Endothelial cell of umbilical vein (primary cell): ENCODE measurements at regions not wholly inside any gene's neighbourhood (a gene's known extent, or its start where the extent isn't known, plus 50 kb on each side); places are given as distances from the start of the nearest gene placed in this dataset.
A peak's percentile ranks its signal among the peaks of the same experiment; 100 is the strongest.
"Not testable (repeated sequence)": the region's sequence is repeated elsewhere in the genome, so short reads cannot be mapped to it uniquely, and the experiment has no call there.

ENCODE experiments used
- BruUV-seq: library from RNA; stranded (reverse); fragments of 400-500 nt; replicated peaks from 2 replicates; lab custom pipeline; 2021; lab: Mats Ljungman, UMichigan
- CTCF ChIA-PET: fragments of 300-600, 350-600 bp; sonication (Branson Sonifier 250); formaldehyde crosslinking; loops from one replicate; lab custom pipeline; 2021; ENCODE audit warnings: antibody characterized with exemption, inconsistent platforms; lab: Charles Lee
- POLR2A ChIA-PET: fragments of 300-600, 350-600 bp; sonication (Branson Sonifier 250); formaldehyde crosslinking; loops from one replicate; lab custom pipeline; 2021; ENCODE audit warnings: antibody characterized with exemption, inconsistent platforms; lab: Charles Lee
- DNase-seq: peaks from one replicate; pipeline ENCODE4 v3.0.0-alpha.2; 2011; ENCODE audit warnings: low read depth, low spot score
- FAIRE-seq: peaks from 2 replicates; lab custom pipeline; 2011; peaks lifted over from hg19 to GRCh38; lab: Jason Lieb, UNC
- H2AFZ ChIP-seq: 2 replicates; pipeline ENCODE4 v1.6.0; 2012; ENCODE audit warnings: low read depth, low read length, control low read depth, inconsistent platforms
- H3K27ac ChIP-seq: 2 replicates; pipeline ENCODE4 v1.5.1; 2011; ENCODE audit warnings: low read depth, mild to moderate bottlenecking, control low read depth, low read length, moderate library complexity; ENCODE audit not compliant: insufficient read depth
- H3K27me3 ChIP-seq, 2 experiments: 2 replicates each; pipeline versions ENCODE4 v1.6.0 to v1.6.1; 2011; ENCODE audit warnings: low read length in 2 of 2, mixed read lengths in 1 of 2; ENCODE audit not compliant: control insufficient read depth in 2 of 2, insufficient read depth in 2 of 2
- H3K36me3 ChIP-seq, 2 experiments: 2 replicates in 1 of 2; 3 replicates in 1 of 2; pipeline ENCODE4 v1.5.1; 2011; ENCODE audit warnings: low read length in 2 of 2, mild to moderate bottlenecking in 1 of 2, moderate library complexity in 1 of 2; ENCODE audit not compliant: control insufficient read depth in 2 of 2, insufficient read depth in 2 of 2; ENCODE audit errors: extremely low read depth in 1 of 2
- H3K4me1 ChIP-seq: 3 replicates; pipeline ENCODE4 v1.5.1; 2011; ENCODE audit warnings: mild to moderate bottlenecking, low read length; ENCODE audit not compliant: control insufficient read depth, insufficient read depth; ENCODE audit errors: extremely low read depth
- H3K4me2 ChIP-seq: 2 replicates; pipeline ENCODE4 v1.6.1; 2011; ENCODE audit warnings: low read length, control low read depth, mixed read lengths; ENCODE audit not compliant: insufficient read depth
- H3K4me3 ChIP-seq, 3 experiments: fragments of 200-600 bp in 1 of 3; sonication (generic), shearing (Covaris generic) in 1 of 3; replicated peaks in 1 of 3; 2 replicates each; pipeline ENCODE4 v1.5.1; 2011 to 2016; ENCODE audit warnings: control low read depth in 3 of 3, low read length in 3 of 3, mild to moderate bottlenecking in 2 of 3, inconsistent platforms in 1 of 3, low read depth in 1 of 3, moderate library complexity in 1 of 3; ENCODE audit not compliant: insufficient read depth in 1 of 3
- H3K79me2 ChIP-seq: 2 replicates; pipeline ENCODE4 v1.6.0; 2012; ENCODE audit warnings: low read length, inconsistent platforms; ENCODE audit not compliant: control insufficient read depth, insufficient read depth
- H3K9ac ChIP-seq: replicated peaks from 2 replicates; pipeline ENCODE3; 2011; ENCODE audit warnings: low read length, control low read depth; ENCODE audit not compliant: insufficient read depth; ENCODE audit errors: extremely low read depth
- H3K9me1 ChIP-seq: replicated peaks from 3 replicates; pipeline ENCODE4 v1.6.0; 2011; ENCODE audit warnings: mild to moderate bottlenecking, low read length; ENCODE audit not compliant: control insufficient read depth, insufficient read depth; ENCODE audit errors: extremely low read depth
- H3K9me3 ChIP-seq: replicated peaks from 2 replicates; pipeline ENCODE4 v1.5.1; 2012; ENCODE audit warnings: low read length, inconsistent platforms; ENCODE audit not compliant: control insufficient read depth, insufficient read depth
- H4K20me1 ChIP-seq: replicated peaks from 2 replicates; pipeline ENCODE3; 2011; ENCODE audit warnings: mild to moderate bottlenecking, low read length; ENCODE audit not compliant: control insufficient read depth, insufficient read depth; ENCODE audit errors: extremely low read depth
- CTCF ChIP-seq, 2 donors: IDR thresholded peaks; 1 replicate in 1 of 2; 2 replicates in 1 of 2; pipeline ENCODE4 v1.5.1; 2011; ENCODE audit warnings: low read length in 2 of 2, mild to moderate bottlenecking in 2 of 2, moderate library complexity in 2 of 2, control low read depth in 1 of 2, inconsistent platforms in 1 of 2, low read depth in 1 of 2; ENCODE audit not compliant: insufficient read depth in 1 of 2; ENCODE audit errors: extremely low read depth in 1 of 2
- EZH2 ChIP-seq: IDR thresholded peaks from 2 replicates; pipeline ENCODE4 v1.6.1; 2012; ENCODE audit warnings: borderline replicate concordance, low read depth, mild to moderate bottlenecking, moderate library complexity, low read length, inconsistent platforms; ENCODE audit not compliant: severe bottlenecking
- dilution Hi-C: fragments of 300-500 bp; cut with MboI; formaldehyde crosslinking; loops from one replicate; pipeline ENCODE4 v1.15.0; 2019; ENCODE audit warnings: low sequenced_read_pairs; ENCODE audit not compliant: extremely low pct_ligation_motif_present
- intact Hi-C: fragments of 100-400 bp; cut with micrococcal nuclease; formaldehyde crosslinking; loops from one replicate; pipeline ENCODE4 v1.10.0; 2022

DNA sequence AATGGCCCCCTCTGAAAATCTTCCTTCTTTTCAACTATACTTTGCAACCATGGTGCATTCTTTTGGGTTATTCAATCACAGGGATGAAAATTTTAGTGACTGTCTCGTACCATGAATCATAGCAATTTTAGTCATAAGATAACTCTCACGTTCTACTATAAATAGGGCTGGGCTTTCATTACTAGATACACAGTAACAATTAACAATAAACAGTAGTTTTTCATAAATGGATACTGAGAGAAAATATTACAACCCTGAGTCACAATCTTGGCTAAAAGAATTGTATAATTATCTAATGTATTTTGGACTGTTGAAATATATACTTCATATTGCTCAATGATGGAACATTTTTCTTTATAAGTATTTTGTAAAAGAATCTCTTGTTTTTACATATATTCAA, 96.1 kb downstream of the TEX35 start:
- ChIA-PET CTCF (no interaction called here), POLR2A (no interaction called here)
- Histone ChIP-seq H2AFZ (no peak overlapping the region), H3K4me2 (no peak overlapping the region), H3K4me3 (no peak overlapping the region), H3K27me3 (no peaks in the 10 kb centered on the region), H4K20me1 (no peaks in the 10 kb centered on the region), H3K79me2 (no peaks in the 10 kb centered on the region), H3K9me3 (no peaks in the 10 kb centered on the region), H3K36me3 (no peaks in the 10 kb centered on the region), H3K9ac (no peak overlapping the region), H3K27ac (no peak overlapping the region), H3K9me1 (no peaks in the 10 kb centered on the region), H3K4me1 (peaks cover 9% of the 10 kb centered on the region)
- dilution Hi-C loops: no loop called here
- FAIRE-seq (no peak), DNase-seq (peak; percentile 15)
- intact Hi-C loops: no loop called here
- no TSS peak for BruUV-seq
- no peak for TF ChIP-seq CTCF (IDR thresholded peaks at IDR 0.05; ENCODE audit: extremely low read depth in 1 of 2, insufficient read depth in 1 of 2, low read depth in 1 of 2, low read length in 2 of 2)
- TF ChIP-seq EZH2: no peak

GRCh38 chr1:178610690-178611410, 97.9 kb downstream of the TEX35 start:
- CTCF ChIA-PET: interaction anchor here (1.1 to 2.0 kb wide), 3 partner anchors 54 to 143 kb away, joined by 3 to 12 read pairs (median 5); no protein-coding TSS in a partner anchor
- DNase-seq, H3K4me2 ChIP-seq, H3K79me2 ChIP-seq, H2AFZ ChIP-seq, H3K27me3 ChIP-seq, POLR2A ChIA-PET, H3K9me1 ChIP-seq, dilution Hi-C loops, H4K20me1 ChIP-seq, H3K27ac ChIP-seq, H3K36me3 ChIP-seq, BruUV-seq, H3K9me3 ChIP-seq, H3K9ac ChIP-seq, FAIRE-seq, H3K4me3 ChIP-seq: not testable (repeated sequence)
- intact Hi-C loops: loop anchor here (5.0 kb wide), 1 partner anchor 71 kb away; no protein-coding TSS in a partner anchor
- H3K4me1 ChIP-seq: peaks cover 11% of the 10 kb centered on the region
